OCI-LY1 (cell line): ENCODE measurements at regions not wholly inside any gene's neighbourhood (a gene's known extent, or its start where the extent isn't known, plus 50 kb on each side); places are given as distances from the start of the nearest gene placed in this dataset.

ENCODE experiments used
- H2AFZ ChIP-seq: fragments of 200-600 bp; sonication (generic), shearing (Covaris generic); 2 replicates; pipeline ENCODE4 v1.6.0; 2014; ENCODE audit warnings: antibody characterized with exemption, mild to moderate bottlenecking, low read length
- H3F3A ChIP-seq: fragments of 200-600 bp; sonication (generic), shearing (Covaris generic); 2 replicates; pipeline ENCODE4 v1.6.0; 2014; ENCODE audit warnings: mild to moderate bottlenecking, antibody characterized with exemption, low read length, moderate library complexity; ENCODE audit not compliant: insufficient read depth
- H3K27ac ChIP-seq: fragments of 200-600 bp; sonication (generic); 2 replicates; pipeline ENCODE4 v1.5.1; 2014; ENCODE audit warnings: low read length, mixed run types, mild to moderate bottlenecking, low read depth; ENCODE audit not compliant: poor library complexity, severe bottlenecking
- H3K27me3 ChIP-seq: fragments of 200-600 bp; sonication (generic); 2 replicates; pipeline ENCODE4 v1.6.0; 2014; ENCODE audit warnings: antibody characterized with exemption, mild to moderate bottlenecking, low read length, moderate library complexity; ENCODE audit not compliant: insufficient read depth
- H3K36me3 ChIP-seq: fragments of 200-600 bp; sonication (generic); 2 replicates; pipeline ENCODE4 v1.6.1; 2014; ENCODE audit warnings: mild to moderate bottlenecking, antibody characterized with exemption, low read length, moderate library complexity, mixed read lengths; ENCODE audit not compliant: insufficient read depth
- H3K4me1 ChIP-seq: fragments of 200-600 bp; sonication (generic); 2 replicates; pipeline ENCODE4 v1.5.1; 2014; ENCODE audit warnings: mild to moderate bottlenecking, low read length, moderate library complexity; ENCODE audit not compliant: insufficient read depth, severe bottlenecking
- H3K4me2 ChIP-seq: fragments of 200-600 bp; sonication (generic), shearing (Covaris generic); 2 replicates; pipeline ENCODE4 v1.6.1; 2014; ENCODE audit warnings: low read length
- H3K4me3 ChIP-seq: fragments of 200-600 bp; sonication (generic); 2 replicates; pipeline ENCODE4 v1.5.1; 2014; ENCODE audit warnings: low read length, low read depth, mild to moderate bottlenecking, mixed read lengths; ENCODE audit not compliant: poor library complexity, severe bottlenecking
- H3K79me2 ChIP-seq: fragments of 200-600 bp; shearing (Covaris generic); 2 replicates; pipeline ENCODE4 v1.6.1; 2016; ENCODE audit warnings: mixed run types, low read length, mixed read lengths; ENCODE audit not compliant: insufficient read depth
- H3K9ac ChIP-seq: fragments of 200-600 bp; sonication (generic), shearing (Covaris generic); 2 replicates; pipeline ENCODE4 v1.6.1; 2014; ENCODE audit warnings: mild to moderate bottlenecking, low read length, mixed read lengths
- H3K9me2 ChIP-seq: fragments of 200-600 bp; sonication (generic), shearing (Covaris generic); 2 replicates; pipeline ENCODE4 v1.6.1; 2014; ENCODE audit warnings: low read depth, mild to moderate bottlenecking, low read length, mixed read lengths
- H3K9me3 ChIP-seq: fragments of 200-600 bp; shearing (Covaris generic); 2 replicates; pipeline ENCODE4 v1.6.1; 2014; ENCODE audit warnings: low read length, mixed read lengths
- H4K20me1 ChIP-seq: fragments of 200-600 bp; sonication (generic), shearing (Covaris generic); 2 replicates; pipeline ENCODE4 v1.6.0; 2016; ENCODE audit warnings: mild to moderate bottlenecking, low read length; ENCODE audit not compliant: insufficient read depth
- CTCF ChIP-seq: fragments of 200-600 bp; sonication (generic), shearing (Covaris generic); IDR thresholded peaks from 2 replicates; pipeline ENCODE4 v1.5.1; 2017; ENCODE audit warnings: mild to moderate bottlenecking, antibody characterized with exemption, low read length, moderate library complexity, mixed read lengths
- EZH2 ChIP-seq: fragments of 200-600 bp; sonication (generic), shearing (Covaris generic); IDR thresholded peaks from 2 replicates; pipeline ENCODE4 v1.8.0; 2017; ENCODE audit warnings: borderline replicate concordance, mixed run types, mild to moderate bottlenecking, antibody characterized with exemption, low read length, moderate library complexity, mixed read lengths

DNA sequence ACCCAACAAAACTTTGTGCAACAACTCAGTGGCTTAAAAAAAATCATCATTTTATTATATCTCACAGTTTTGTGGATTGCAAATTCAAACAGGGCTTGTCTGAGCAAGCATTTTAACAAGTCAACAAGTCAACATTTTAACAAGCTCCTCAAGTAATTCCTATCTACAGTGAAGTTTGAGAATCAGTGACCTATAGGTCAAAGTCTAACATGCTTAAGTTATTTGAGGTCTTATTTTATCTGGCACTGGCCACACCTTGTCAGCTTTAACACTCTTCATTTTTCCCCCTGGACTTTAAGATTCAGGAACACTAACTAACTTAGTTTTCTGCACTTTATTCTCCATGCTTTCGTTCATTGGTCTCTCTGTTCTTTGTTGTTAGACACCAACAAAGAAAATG lies 71.2 kb upstream of the PELI2 start:
- H3K4me1 ChIP-seq = no peaks in the 10 kb centered on the region
- H3K9ac ChIP-seq = no peak overlapping the region
- no peak overlapping the region for H2AFZ ChIP-seq
- H3K79me2 ChIP-seq = no peaks in the 10 kb centered on the region
- H3K9me2 ChIP-seq = no peaks in the 10 kb centered on the region
- H3K9me3 ChIP-seq = no peaks in the 10 kb centered on the region
- no peak overlapping the region for H3K4me3 ChIP-seq
- no peak overlapping the region for H3K4me2 ChIP-seq
- H3K27me3 ChIP-seq = no peaks in the 10 kb centered on the region
- TF ChIP-seq EZH2 (no peak), CTCF (no peak)
- no peaks in the 10 kb centered on the region for H3K36me3 ChIP-seq
- H4K20me1 ChIP-seq = no peaks in the 10 kb centered on the region
- H3F3A ChIP-seq = no peaks in the 10 kb centered on the region
- no peak overlapping the region for H3K27ac ChIP-seq

DNA sequence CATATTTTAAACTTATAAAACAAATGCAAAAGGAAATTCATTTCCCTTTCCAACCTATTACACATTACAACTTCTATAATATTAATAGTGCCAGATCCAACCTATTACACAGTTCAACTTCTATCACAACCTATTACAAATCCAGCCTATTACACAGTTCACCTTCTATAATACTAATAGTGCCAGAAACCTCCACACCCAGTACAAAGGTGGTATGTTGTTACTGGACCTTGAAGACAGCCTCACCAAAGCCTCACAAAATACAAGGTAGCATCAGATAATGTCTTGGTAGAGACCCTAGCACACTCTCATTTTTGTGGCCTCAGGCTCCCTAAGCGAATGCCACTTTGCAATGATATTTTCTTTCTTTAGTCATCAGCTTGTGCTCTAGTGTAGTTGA lies 68.7 kb upstream of the PELI2 start:
- Histone ChIP-seq H3K9ac (no peak overlapping the region), H3K4me1 (no peaks in the 10 kb centered on the region), H3K9me3 (no peaks in the 10 kb centered on the region), H3K4me3 (no peak overlapping the region), H2AFZ (no peak overlapping the region), H3K27ac (no peak overlapping the region), H3F3A (no peaks in the 10 kb centered on the region), H3K4me2 (no peak overlapping the region), H3K36me3 (no peaks in the 10 kb centered on the region), H3K79me2 (no peaks in the 10 kb centered on the region), H3K9me2 (no peaks in the 10 kb centered on the region), H4K20me1 (no peaks in the 10 kb centered on the region), H3K27me3 (no peaks in the 10 kb centered on the region)
- TF ChIP-seq EZH2 (no peak), CTCF (no peak)

- no peaks in the 10 kb centered on the region for H3K9me2 ChIP-seq
- H3K4me3 ChIP-seq = no peak overlapping the region
- no peaks in the 10 kb centered on the region for H3F3A ChIP-seq
- no peaks in the 10 kb centered on the region for H4K20me1 ChIP-seq
- H3K27ac ChIP-seq = no peak overlapping the region
- H3K27me3 ChIP-seq = no peaks in the 10 kb centered on the region
- H3K9ac ChIP-seq = no peak overlapping the region
- H3K9me3 ChIP-seq = no peaks in the 10 kb centered on the region
- H3K79me2 ChIP-seq = no peaks in the 10 kb centered on the region
- H3K4me1 ChIP-seq = no peaks in the 10 kb centered on the region
- TF ChIP-seq CTCF (no peak), EZH2 (no peak)
- no peak overlapping the region for H3K4me2 ChIP-seq
- H2AFZ ChIP-seq = no peak overlapping the region
- no peaks in the 10 kb centered on the region for H3K36me3 ChIP-seq
Observed at GRCh38 chr14:56055511-56055910, 62.7 kb upstream of the PELI2 start.
